CD4-positive, alpha-beta T cell treated with Interleukin-17A for 1 hour (primary cell): ENCODE measurements at regions not wholly inside any gene's neighbourhood (a gene's known extent, or its start where the extent isn't known, plus 50 kb on each side); places are given as distances from the start of the nearest gene placed in this dataset.
"Not testable (repeated sequence)": the region's sequence is repeated elsewhere in the genome, so short reads cannot be mapped to it uniquely, and the experiment has no call there.

Source experiments
- DNase-seq: peaks from one replicate; pipeline ENCODE4 v3.0.0-alpha.2; 2020

DNA sequence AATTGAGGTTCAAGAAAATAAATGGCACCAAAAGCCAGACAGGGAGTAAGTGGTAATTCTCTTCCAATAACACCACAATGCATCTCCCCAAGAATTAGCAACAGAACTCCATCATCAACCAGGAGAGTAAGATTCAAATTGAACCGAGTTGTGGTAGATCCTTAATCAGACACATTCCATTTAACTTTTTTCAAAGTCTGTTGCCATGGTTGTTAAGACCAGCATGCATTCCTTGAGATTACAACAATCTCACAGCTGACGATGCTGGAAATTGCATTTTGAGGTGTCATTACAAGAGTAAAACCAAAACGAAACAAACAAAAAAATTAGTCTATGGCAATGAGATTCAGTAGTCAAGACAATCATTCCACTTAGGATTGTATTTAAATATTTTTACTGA, 78.9 kb upstream of the ZNF462 start:
- DNase-seq = no peak

DNA sequence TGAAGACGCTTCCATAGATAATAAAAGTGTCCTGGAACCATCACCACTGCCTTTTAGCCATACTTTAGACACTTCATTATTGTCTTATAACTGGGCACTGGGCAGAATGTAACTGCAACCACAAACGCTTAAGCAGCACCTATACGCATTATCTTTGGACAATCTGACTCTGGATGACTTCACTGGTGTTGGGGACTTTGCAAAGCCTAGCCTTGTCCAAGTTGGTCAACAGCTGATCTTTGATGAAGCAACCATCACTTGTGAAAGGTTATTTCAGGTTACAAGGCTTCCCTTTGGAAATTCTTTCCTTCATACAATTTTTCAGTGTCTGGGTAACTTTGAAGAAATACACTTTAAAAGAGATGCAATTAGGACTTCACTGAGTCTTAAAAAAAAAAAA, 77.8 kb upstream of the ZNF462 start:
- DNase-seq = no peak

DNA sequence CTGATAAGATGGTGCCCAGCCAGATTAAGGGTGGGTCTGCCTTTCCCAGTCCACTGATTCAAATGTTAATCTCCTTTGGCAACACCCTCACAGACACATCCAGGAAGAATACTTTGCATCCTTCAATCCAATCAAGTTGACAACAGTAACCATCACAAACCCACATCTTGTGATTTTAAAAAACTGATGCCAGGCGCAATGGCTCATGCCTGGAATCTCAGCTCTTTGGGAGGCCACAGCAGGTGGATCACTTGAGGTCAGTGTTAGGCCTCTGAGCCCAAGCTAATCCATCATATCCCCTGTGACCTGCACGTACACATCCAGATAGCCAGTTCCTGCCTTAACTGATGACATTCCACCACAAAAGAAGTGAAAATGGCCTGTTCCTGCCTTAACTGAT, 74.9 kb upstream of the ZNF462 start:
- not testable (repeated sequence) for DNase-seq

DNA sequence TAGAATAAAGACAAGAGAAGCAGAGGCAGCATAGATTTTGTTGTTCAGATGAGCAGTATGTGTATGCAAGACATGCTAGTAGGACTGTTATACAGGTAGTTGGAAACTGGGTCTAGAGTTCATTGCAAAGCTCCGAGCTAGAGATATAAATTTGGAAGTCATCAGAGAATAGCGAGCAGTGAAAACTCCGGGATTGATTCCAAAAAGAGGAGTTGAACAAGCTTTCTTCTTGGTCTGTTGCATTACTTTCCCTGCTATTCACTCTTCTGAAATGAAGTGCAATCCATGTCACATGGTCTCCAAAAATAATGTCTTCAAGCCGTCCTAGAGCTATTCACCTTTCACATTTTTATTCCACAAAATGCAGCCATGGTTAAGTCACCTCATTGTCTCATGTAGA, 67.9 kb upstream of the ZNF462 start:
- no peak for DNase-seq

DNA sequence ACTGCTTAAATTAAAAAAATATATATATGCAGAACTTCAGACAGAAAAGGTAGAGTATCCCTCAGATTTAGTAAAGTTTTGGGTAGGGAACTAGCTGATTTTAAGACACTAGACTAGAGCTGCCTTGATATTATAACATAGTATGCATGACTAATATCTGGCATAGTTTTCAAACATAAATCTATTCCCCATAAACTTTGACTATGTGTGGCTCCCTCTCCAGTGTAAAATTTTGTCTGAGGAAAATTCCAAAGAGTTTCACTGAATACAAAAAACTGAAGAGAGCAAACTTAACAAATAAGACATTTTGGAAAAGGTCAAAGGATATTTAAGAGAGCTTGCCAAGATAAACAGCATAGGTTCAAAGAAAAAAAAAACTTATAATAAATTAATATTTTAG, 66.2 kb upstream of the ZNF462 start:
- no peak for DNase-seq

DNA sequence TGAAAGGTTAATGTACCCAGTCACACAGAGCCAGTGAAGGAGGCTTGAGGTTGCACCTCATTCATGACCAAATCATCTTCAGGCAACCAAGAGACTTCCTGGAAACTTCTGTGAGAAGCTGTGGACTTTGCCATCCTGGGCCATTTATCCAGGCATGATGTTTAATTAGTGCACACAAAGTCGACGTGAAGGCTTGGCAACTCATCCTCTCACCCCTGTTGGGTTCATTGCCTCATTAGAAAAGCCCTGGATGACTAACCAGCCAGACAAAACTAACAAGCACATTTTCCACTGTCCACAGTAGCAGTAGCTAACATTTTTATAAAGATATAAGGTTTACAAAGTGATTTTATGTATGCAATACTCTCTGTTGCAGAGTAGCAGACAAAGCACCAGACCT, 65.7 kb upstream of the ZNF462 start:
- DNase-seq = no peak

DNA sequence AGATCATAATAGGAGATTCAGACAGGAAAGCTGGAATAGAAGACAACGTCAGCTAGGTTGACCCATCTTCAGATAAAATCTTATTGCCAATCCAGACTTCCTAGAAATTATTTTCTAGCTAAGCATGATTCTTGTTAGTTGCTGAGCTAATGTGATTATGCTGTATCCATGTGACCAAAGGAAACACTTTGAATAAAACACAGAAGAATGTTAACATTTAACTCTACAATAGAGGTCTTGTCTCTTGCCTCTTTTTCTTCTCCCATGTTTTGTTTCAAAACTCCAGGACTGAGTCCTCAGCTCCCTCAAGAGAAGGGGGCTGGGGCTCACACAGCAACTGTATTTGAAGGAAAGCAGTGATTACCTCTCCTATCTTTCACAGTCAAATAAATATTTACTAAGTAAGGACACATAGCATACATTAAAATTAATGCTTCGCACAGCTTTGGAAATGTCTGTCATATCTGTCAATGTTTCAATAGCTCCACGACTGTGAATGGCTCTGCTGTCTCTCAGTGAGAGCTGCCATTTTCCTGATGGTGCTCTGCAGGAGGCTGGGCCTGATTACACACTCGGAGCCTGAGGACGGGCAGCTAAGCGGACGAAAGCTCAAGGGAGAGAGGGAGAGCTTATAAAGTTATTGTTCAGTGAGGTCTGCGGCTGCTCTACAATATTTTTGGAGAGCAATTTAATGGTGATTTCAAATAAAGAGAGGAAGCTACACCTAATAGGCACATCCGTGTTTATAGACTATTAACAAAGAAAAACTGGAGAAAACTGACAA, 64.8 kb upstream of the ZNF462 start:
- no peak for DNase-seq

DNA sequence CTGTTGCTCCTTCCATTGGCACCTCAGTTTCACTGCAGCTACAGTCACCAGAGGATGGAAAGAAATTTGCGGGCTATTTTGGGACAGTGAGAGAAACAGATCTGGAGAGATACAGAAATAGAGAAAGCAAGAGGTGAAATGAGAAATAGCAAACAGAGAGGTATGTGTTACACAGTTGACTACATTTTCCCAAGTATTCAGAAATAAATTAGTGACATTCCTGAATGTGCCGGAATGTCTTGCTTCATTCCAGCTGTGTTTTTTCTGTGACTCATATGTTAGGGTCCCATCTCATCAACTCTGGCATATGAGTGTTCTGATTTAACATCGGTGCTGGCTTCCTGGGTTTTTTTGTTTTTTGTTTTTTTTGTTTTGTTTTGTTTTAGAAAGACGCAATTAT, 63.8 kb upstream of the ZNF462 start:
- no peak for DNase-seq

DNA sequence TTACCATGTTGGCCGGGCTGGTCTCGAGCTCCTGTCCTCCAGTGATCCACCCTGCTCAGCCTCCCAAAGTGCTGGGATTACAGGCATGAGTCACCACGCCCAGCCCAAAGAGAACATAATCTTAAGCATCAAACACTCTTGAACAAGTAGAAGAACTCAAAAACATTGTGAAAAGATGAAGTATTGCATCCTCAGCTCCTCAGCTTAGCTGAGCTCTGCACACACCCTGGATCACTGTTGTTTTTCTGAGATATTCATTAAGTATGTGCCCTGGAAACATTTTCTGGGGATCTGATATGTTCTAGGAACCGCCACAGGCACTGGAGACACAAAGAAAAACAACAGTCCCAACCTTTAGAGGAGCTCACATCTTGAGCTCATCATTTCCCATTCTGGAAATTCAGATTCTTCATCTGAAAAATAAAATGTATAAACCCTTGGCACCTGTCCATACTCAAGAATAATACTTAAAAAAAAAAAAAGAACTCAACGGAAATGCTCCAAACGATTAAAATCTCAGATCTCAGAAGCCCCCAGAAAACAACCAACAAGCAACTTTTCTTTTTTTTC, 62.2 kb upstream of the ZNF462 start:
- DNase-seq = no peak

DNA sequence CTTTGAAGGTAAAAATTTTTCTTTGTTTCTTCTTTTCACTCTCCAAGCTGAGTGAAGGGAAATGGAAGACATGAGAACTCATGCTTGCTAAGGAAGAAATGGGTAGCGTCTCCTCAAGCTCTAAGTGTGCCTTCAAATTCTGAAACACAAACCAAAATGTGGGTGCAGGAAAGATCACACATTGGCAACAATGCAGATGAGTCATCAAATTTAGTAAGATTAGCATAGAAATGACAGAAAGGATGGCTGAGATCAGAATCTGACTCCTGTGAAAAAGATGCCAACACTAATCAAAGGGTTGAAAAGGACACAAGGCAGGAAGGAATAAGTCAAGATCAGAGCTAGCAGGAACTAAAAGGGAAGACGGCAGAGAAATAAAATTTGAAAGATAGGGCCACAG, 61.1 kb upstream of the ZNF462 start:
- no peak for DNase-seq
